ENCODE measurements at regions not wholly inside any gene's neighbourhood (a gene's known extent, or its start where the extent isn't known, plus 50 kb on each side); places are given as distances from the start of the nearest gene placed in this dataset.

- no peak for DNase-seq
These were observed 141.8 kb downstream of the RPL22L1 start for GRCh38 chr3:170728181-170728580.

GRCh38 chr3:170727754-170728153 lies 141.9 kb upstream of the SLC7A14 start:
- no peak for DNase-seq

- no peak for DNase-seq
These were observed 141.2 kb upstream of the SLC7A14 start for GRCh38 chr3:170726976-170727661.

GRCh38 chr3:170725285-170725731 lies 139.4 kb upstream of the SLC7A14 start:
- DNase-seq = no peak

GRCh38 chr3:170724599-170725280 lies 138.9 kb upstream of the SLC7A14 start:
- DNase-seq = no peak

- DNase-seq = no peak
These were observed 137.4 kb upstream of the SLC7A14 start for GRCh38 chr3:170723241-170723640.

GRCh38 chr3:170721563-170721962 lies 135.7 kb upstream of the SLC7A14 start:
- DNase-seq = no peak

- DNase-seq = no peak
These were observed 133.4 kb upstream of the SLC7A14 start for GRCh38 chr3:170719300-170719699.

GRCh38 chr3:170718848-170719247 lies 133.0 kb upstream of the SLC7A14 start:
- no peak for DNase-seq

GRCh38 chr3:170717410-170718402 lies 131.8 kb upstream of the SLC7A14 start:
- no peak for DNase-seq

- DNase-seq = no peak
These were observed 130.4 kb upstream of the SLC7A14 start for GRCh38 chr3:170716172-170716805.

GRCh38 chr3:170714562-170715535 lies 129.0 kb upstream of the SLC7A14 start:
- no peak for DNase-seq

- no peak for DNase-seq
These were observed 128.2 kb upstream of the SLC7A14 start for GRCh38 chr3:170714122-170714521.

- DNase-seq = no peak
These were observed 127.8 kb upstream of the SLC7A14 start for GRCh38 chr3:170713653-170714052.

- DNase-seq = no peak
These were observed 126.9 kb upstream of the SLC7A14 start for GRCh38 chr3:170712798-170713197.

- DNase-seq = no peak
These were observed 126.5 kb upstream of the SLC7A14 start for GRCh38 chr3:170712336-170712735.

- DNase-seq = no peak
These were observed 125.9 kb upstream of the SLC7A14 start for GRCh38 chr3:170711786-170712185.

GRCh38 chr3:170709046-170709445 lies 123.2 kb upstream of the SLC7A14 start:
- no peak for DNase-seq

GRCh38 chr3:170707899-170708298 lies 122.0 kb upstream of the SLC7A14 start:
- DNase-seq = no peak

GRCh38 chr3:170705131-170705530 lies 119.3 kb upstream of the SLC7A14 start:
- DNase-seq = no peak

- DNase-seq = no peak
These were observed 117.3 kb upstream of the SLC7A14 start for GRCh38 chr3:170703121-170703588.

Measured in central memory CD4-positive, alpha-beta T cell (primary cell).